CD14-positive monocyte (primary cell): ENCODE measurements at regions not wholly inside any gene's neighbourhood (a gene's known extent, or its start where the extent isn't known, plus 50 kb on each side); places are given as distances from the start of the nearest gene placed in this dataset.

Source experiments
- DNase-seq, 3 donors: peaks; one replicate each; pipeline ENCODE4 v3.0.0-alpha.2; 2011 to 2022
- H2AFZ ChIP-seq: 2 replicates; pipeline ENCODE4 v1.6.0; 2012; ENCODE audit warnings: mild to moderate bottlenecking, low read depth, low read length, inconsistent platforms; ENCODE audit not compliant: insufficient read depth, poor library complexity, severe bottlenecking
- H3K27ac ChIP-seq, 2 donors: 1 replicate in 1 of 2; 2 replicates in 1 of 2; pipeline ENCODE4 v1.5.1; 2012 to 2013; ENCODE audit warnings: low read length in 2 of 2, control low read depth in 1 of 2, inconsistent platforms in 1 of 2, low read depth in 1 of 2, mild to moderate bottlenecking in 1 of 2
- H3K27me3 ChIP-seq, 2 donors: one replicate each; pipeline versions ENCODE4 v1.6.0 to v1.6.1; 2011 to 2013; ENCODE audit warnings: low read length in 2 of 2; ENCODE audit not compliant: control insufficient read depth in 2 of 2, insufficient read depth in 2 of 2
- H3K36me3 ChIP-seq, 2 donors: replicated peaks in 1 of 2; 1 replicate in 1 of 2; 2 replicates in 1 of 2; pipeline versions ENCODE4 v1.5.1 to v1.6.1; 2012 to 2013; ENCODE audit warnings: low read length in 2 of 2, control low read depth in 1 of 2, inconsistent platforms in 1 of 2, mild to moderate bottlenecking in 1 of 2; ENCODE audit not compliant: insufficient read depth in 2 of 2, control insufficient read depth in 1 of 2
- H3K4me1 ChIP-seq, 2 donors: 1 replicate in 1 of 2; 2 replicates in 1 of 2; pipeline versions ENCODE4 v1.5.1 to v1.6.1; 2012 to 2013; ENCODE audit warnings: low read length in 2 of 2, control low read depth in 1 of 2, inconsistent platforms in 1 of 2, mild to moderate bottlenecking in 1 of 2, moderate library complexity in 1 of 2; ENCODE audit not compliant: insufficient read depth in 2 of 2, control insufficient read depth in 1 of 2
- H3K4me2 ChIP-seq: replicated peaks from 2 replicates; pipeline ENCODE3; 2012; ENCODE audit warnings: low read length, moderate library complexity, mild to moderate bottlenecking; ENCODE audit not compliant: poor library complexity, severe bottlenecking; ENCODE audit errors: extremely low read depth
- H3K4me3 ChIP-seq, 3 experiments: fragments of 200-600 bp in 1 of 3; sonication (generic) in 1 of 3; replicated peaks in 1 of 3; 1 replicate in 2 of 3; 2 replicates in 1 of 3; pipeline ENCODE4 v1.5.1; 2011 to 2013; ENCODE audit warnings: low read length in 3 of 3, mild to moderate bottlenecking in 3 of 3, control low read depth in 2 of 3, low read depth in 2 of 3, inconsistent platforms in 1 of 3, moderate library complexity in 1 of 3
- H3K79me2 ChIP-seq: 2 replicates; pipeline ENCODE4 v1.6.0; 2012; ENCODE audit warnings: mild to moderate bottlenecking, control low read depth, inconsistent platforms, low read length, moderate library complexity; ENCODE audit not compliant: insufficient read depth
- H3K9ac ChIP-seq: 2 replicates; pipeline ENCODE4 v1.6.0; 2017; ENCODE audit warnings: low read length, mild to moderate bottlenecking; ENCODE audit not compliant: insufficient read depth, poor library complexity, severe bottlenecking
- H3K9me3 ChIP-seq, 2 donors: replicated peaks in 1 of 2; 1 replicate in 1 of 2; 2 replicates in 1 of 2; pipeline versions ENCODE4 v1.5.1 to v1.6.1; 2012 to 2013; ENCODE audit warnings: low read length in 2 of 2, control low read depth in 1 of 2; ENCODE audit not compliant: control insufficient read depth in 1 of 2, insufficient read depth in 1 of 2
- H4K20me1 ChIP-seq: 2 replicates; pipeline ENCODE4 v1.6.0; 2012; ENCODE audit warnings: mild to moderate bottlenecking, low read length, control low read depth, moderate library complexity; ENCODE audit not compliant: insufficient read depth
- H3K27ac Mint-ChIP-seq, 7 donors: one replicate each; pipeline ENCODE4 v1.8.0; 2020; ENCODE audit warnings: mild to moderate bottlenecking in 7 of 7, mixed read lengths in 7 of 7, moderate library complexity in 6 of 7, inconsistent platforms in 2 of 7
- H3K27me3 Mint-ChIP-seq, 3 donors: one replicate each; pipeline ENCODE4 v1.8.0; 2021 to 2022; ENCODE audit warnings: low read depth in 3 of 3, mild to moderate bottlenecking in 3 of 3, mixed read lengths in 3 of 3, moderate library complexity in 3 of 3, inconsistent platforms in 1 of 3
- H3K36me3 Mint-ChIP-seq, 2 donors: one replicate each; pipeline ENCODE4 v1.8.0; 2020; ENCODE audit warnings: mixed read lengths in 2 of 2, inconsistent platforms in 1 of 2, mild to moderate bottlenecking in 1 of 2
- H3K4me1 Mint-ChIP-seq: one replicate; pipeline ENCODE4 v1.8.0; 2020; ENCODE audit warnings: mild to moderate bottlenecking, mixed read lengths
- H3K4me3 Mint-ChIP-seq, 2 donors: one replicate each; pipeline ENCODE4 v1.8.0; 2020; ENCODE audit warnings: mild to moderate bottlenecking in 2 of 2, mixed read lengths in 2 of 2, moderate library complexity in 1 of 2
- H3K9me3 Mint-ChIP-seq, 7 donors: one replicate each; pipeline ENCODE4 v1.8.0; 2020 to 2022; ENCODE audit warnings: mixed read lengths in 7 of 7, mild to moderate bottlenecking in 6 of 7, moderate library complexity in 6 of 7, inconsistent platforms in 2 of 7
- WGBS: methylation state at CpG from one replicate; pipeline ENCODE4 v1.1.5; 2013; ENCODE audit warnings: missing lambda C conversion rate; ENCODE audit not compliant: insufficient coverage; 5-methylcytosine and 5-hydroxymethylcytosine counted together
- intact Hi-C, 2 donors: fragments of 100-400 bp; cut with micrococcal nuclease; formaldehyde crosslinking; loops; one replicate each; pipeline versions ENCODE4 v1.15.0 to v1.15.1; 2023
- TF ChIP-seq, protein P1 (sequence below): fragments of 200-600 bp; IDR thresholded peaks from one replicate; pipeline ENCODE4 v1.8.0; 2022; ENCODE audit warnings: antibody characterized with exemption, mild to moderate bottlenecking

DNA sequence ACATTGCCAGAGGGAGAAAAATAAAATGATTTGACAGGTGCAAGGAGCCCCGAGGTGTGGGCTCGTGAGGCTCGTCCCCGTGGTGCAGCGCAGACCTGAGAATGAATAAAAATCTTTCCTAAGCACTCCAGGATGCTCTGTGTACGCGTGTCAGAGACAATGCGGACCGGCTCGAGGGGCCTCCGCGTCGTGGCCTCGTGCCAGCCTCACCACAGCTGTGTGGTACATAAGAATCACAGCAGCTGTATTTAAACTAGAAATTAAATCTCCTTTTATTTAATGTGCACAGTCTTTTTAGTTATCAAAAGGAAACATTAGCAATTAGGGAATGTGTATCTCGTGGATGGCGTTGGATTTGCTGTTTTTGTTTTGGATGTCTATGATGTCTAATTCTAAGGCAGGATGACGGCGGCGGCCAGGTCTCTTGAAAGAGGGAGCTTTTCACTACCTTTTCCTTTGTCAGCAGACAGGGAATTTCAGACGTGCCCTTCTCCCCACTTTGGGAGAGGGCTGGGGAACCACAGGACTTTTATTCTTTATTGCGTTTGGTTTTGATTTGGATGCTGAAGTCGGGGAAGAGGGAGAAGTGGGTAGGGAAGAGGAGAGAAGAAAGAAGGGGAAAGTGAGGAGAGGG is 365.3 kb upstream of the SHH start:
- Mint-ChIP-seq H3K4me3 (no peak overlapping the region), H3K36me3 (no peaks in the 10 kb centered on the region), H3K9me3 (peaks cover 0 to 3% (median 0%) of the 10 kb centered on the region in 7 donors), H3K4me1 (peaks cover 8% of the 10 kb centered on the region), H3K27me3 (peaks cover 7 to 9% (median 7%) of the 10 kb centered on the region in 3 donors), H3K27ac (peak overlapping the region in 1 of 7 donors; percentile 27)
- Histone ChIP-seq H2AFZ (no peak overlapping the region), H3K36me3 (no peaks in the 10 kb centered on the region), H3K27ac (no peak overlapping the region), H3K4me3 (no peak overlapping the region), H3K79me2 (no peaks in the 10 kb centered on the region), H3K4me2 (no peak overlapping the region), H3K4me1 (peaks cover 0 to 4% of the 10 kb centered on the region in 2 donors), H3K27me3 (no peaks in the 10 kb centered on the region), H3K9ac (no peak overlapping the region), H4K20me1 (no peaks in the 10 kb centered on the region), H3K9me3 (no peaks in the 10 kb centered on the region)
- 89% methylated on average over 11 of the region's 22 CpGs for WGBS
- TF ChIP-seq, protein P1, sequence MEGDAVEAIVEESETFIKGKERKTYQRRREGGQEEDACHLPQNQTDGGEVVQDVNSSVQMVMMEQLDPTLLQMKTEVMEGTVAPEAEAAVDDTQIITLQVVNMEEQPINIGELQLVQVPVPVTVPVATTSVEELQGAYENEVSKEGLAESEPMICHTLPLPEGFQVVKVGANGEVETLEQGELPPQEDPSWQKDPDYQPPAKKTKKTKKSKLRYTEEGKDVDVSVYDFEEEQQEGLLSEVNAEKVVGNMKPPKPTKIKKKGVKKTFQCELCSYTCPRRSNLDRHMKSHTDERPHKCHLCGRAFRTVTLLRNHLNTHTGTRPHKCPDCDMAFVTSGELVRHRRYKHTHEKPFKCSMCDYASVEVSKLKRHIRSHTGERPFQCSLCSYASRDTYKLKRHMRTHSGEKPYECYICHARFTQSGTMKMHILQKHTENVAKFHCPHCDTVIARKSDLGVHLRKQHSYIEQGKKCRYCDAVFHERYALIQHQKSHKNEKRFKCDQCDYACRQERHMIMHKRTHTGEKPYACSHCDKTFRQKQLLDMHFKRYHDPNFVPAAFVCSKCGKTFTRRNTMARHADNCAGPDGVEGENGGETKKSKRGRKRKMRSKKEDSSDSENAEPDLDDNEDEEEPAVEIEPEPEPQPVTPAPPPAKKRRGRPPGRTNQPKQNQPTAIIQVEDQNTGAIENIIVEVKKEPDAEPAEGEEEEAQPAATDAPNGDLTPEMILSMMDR, result no peak
- no peak for DNase-seq
- intact Hi-C loops, result no loop called here

GRCh38 chr7:156176039-156176438 is 363.8 kb upstream of the SHH start:
- DNase-seq, result no peak
- no peak overlapping the region for H2AFZ ChIP-seq
- intact Hi-C loops, result no loop called here
- H3K9ac ChIP-seq, result no peak overlapping the region
- H3K9me3 Mint-ChIP-seq, result peaks cover 0 to 3% (median 0%) of the 10 kb centered on the region in 7 donors
- H3K27ac Mint-ChIP-seq, result no peak overlapping the region
- H3K36me3 ChIP-seq, result no peaks in the 10 kb centered on the region
- H3K4me3 ChIP-seq, result no peak overlapping the region
- H3K27me3 ChIP-seq, result no peaks in the 10 kb centered on the region
- no peak overlapping the region for H3K4me3 Mint-ChIP-seq
- H3K27ac ChIP-seq, result no peak overlapping the region
- TF ChIP-seq, protein P1, result no peak
- no peaks in the 10 kb centered on the region for H3K9me3 ChIP-seq
- 86% methylated on average over 2 of the region's 7 CpGs for WGBS
- no peaks in the 10 kb centered on the region for H3K36me3 Mint-ChIP-seq
- H3K4me1 ChIP-seq, result peaks cover 0 to 4% of the 10 kb centered on the region in 2 donors
- no peaks in the 10 kb centered on the region for H3K79me2 ChIP-seq
- no peaks in the 10 kb centered on the region for H4K20me1 ChIP-seq
- H3K4me2 ChIP-seq, result no peak overlapping the region
- peaks cover 8% of the 10 kb centered on the region for H3K4me1 Mint-ChIP-seq
- peaks cover 7 to 9% (median 7%) of the 10 kb centered on the region in 3 donors for H3K27me3 Mint-ChIP-seq
